Keratinocyte (primary cell): ENCODE measurements at regions not wholly inside any gene's neighbourhood (a gene's known extent, or its start where the extent isn't known, plus 50 kb on each side); places are given as distances from the start of the nearest gene placed in this dataset.

Experiments used
- DNase-seq: peaks from one replicate; pipeline ENCODE4 v3.0.0-alpha.2; 2011; ENCODE audit warnings: low read depth, missing footprints, low spot score
- FAIRE-seq: peaks from 2 replicates; lab custom pipeline; 2011; peaks lifted over from hg19 to GRCh38; lab: Jason Lieb, UNC
- H2AFZ ChIP-seq: 2 replicates; pipeline ENCODE4 v1.6.0; 2012; ENCODE audit warnings: low read length, control low read depth, inconsistent platforms; ENCODE audit not compliant: control insufficient read depth
- H3K27ac ChIP-seq: 2 replicates; pipeline ENCODE4 v1.5.1; 2011; ENCODE audit warnings: low read length; ENCODE audit not compliant: control insufficient read depth, insufficient read depth
- H3K27me3 ChIP-seq: 3 replicates; pipeline ENCODE4 v1.6.0; 2011; ENCODE audit warnings: low read length; ENCODE audit not compliant: control insufficient read depth, insufficient read depth; ENCODE audit errors: extremely low read depth
- H3K36me3 ChIP-seq, 2 experiments: 2 replicates in 1 of 2; 3 replicates in 1 of 2; pipeline ENCODE4 v1.5.1; 2011; ENCODE audit warnings: low read length in 2 of 2, mild to moderate bottlenecking in 1 of 2; ENCODE audit not compliant: control insufficient read depth in 2 of 2, insufficient read depth in 2 of 2; ENCODE audit errors: extremely low read depth in 1 of 2
- H3K4me1 ChIP-seq: 3 replicates; pipeline ENCODE4 v1.5.1; 2011; ENCODE audit warnings: low read length; ENCODE audit not compliant: control insufficient read depth, insufficient read depth; ENCODE audit errors: extremely low read depth
- H3K4me2 ChIP-seq: 3 replicates; pipeline ENCODE4 v1.6.0; 2011; ENCODE audit warnings: low read depth, low read length; ENCODE audit not compliant: control insufficient read depth, insufficient read depth; ENCODE audit errors: extremely low read depth
- H3K4me3 ChIP-seq, 3 experiments: fragments of 200-600 bp in 1 of 3; sonication (generic) in 1 of 3; 2 replicates in 2 of 3; 3 replicates in 1 of 3; pipeline ENCODE4 v1.5.1; 2011 to 2016; ENCODE audit warnings: low read length in 3 of 3, mild to moderate bottlenecking in 3 of 3, control low read depth in 2 of 3, inconsistent platforms in 1 of 3, low read depth in 1 of 3, mixed read lengths in 1 of 3, mixed run types in 1 of 3, moderate library complexity in 1 of 3; ENCODE audit not compliant: control insufficient read depth in 2 of 3, insufficient read depth in 2 of 3; ENCODE audit errors: extremely low read depth in 1 of 3
- H3K79me2 ChIP-seq: 2 replicates; pipeline ENCODE4 v1.6.0; 2012; ENCODE audit warnings: low read length; ENCODE audit not compliant: control insufficient read depth, insufficient read depth
- H3K9ac ChIP-seq: 3 replicates; pipeline ENCODE4 v1.6.0; 2011; ENCODE audit warnings: low read length; ENCODE audit not compliant: control insufficient read depth, insufficient read depth; ENCODE audit errors: extremely low read depth
- H3K9me1 ChIP-seq: 3 replicates; pipeline ENCODE4 v1.6.0; 2011; ENCODE audit warnings: low read length; ENCODE audit not compliant: control insufficient read depth, insufficient read depth; ENCODE audit errors: extremely low read depth
- H3K9me3 ChIP-seq: 2 replicates; pipeline ENCODE4 v1.5.1; 2012; ENCODE audit warnings: low read depth, low read length; ENCODE audit not compliant: control insufficient read depth
- H4K20me1 ChIP-seq: 3 replicates; pipeline ENCODE4 v1.6.0; 2011; ENCODE audit warnings: low read length; ENCODE audit not compliant: control insufficient read depth, insufficient read depth; ENCODE audit errors: extremely low read depth
- EZH2 ChIP-seq: IDR thresholded peaks from one replicate; pipeline ENCODE4 v1.6.1; 2012; ENCODE audit warnings: inconsistent platforms, mild to moderate bottlenecking, low read length, moderate library complexity
- dilution Hi-C: fragments of 300-500 bp; cut with MboI; formaldehyde crosslinking; loops from one replicate; pipeline ENCODE4 v1.7.0; 2020; ENCODE audit warnings: low sequenced_read_pairs; ENCODE audit not compliant: extremely low pct_ligation_motif_present
- TF ChIP-seq, protein P1 (sequence below), 3 experiments: IDR thresholded peaks in 1 of 3; conservative IDR thresholded peaks in 1 of 3; optimal IDR thresholded peaks in 1 of 3; 2 replicates in 2 of 3; 3 replicates in 1 of 3; pipeline versions ENCODE3 to v1.5.1; 2011; ENCODE audit warnings: low read length in 3 of 3, mild to moderate bottlenecking in 3 of 3, moderate library complexity in 2 of 3, control low read depth in 1 of 3, inconsistent platforms in 1 of 3; ENCODE audit not compliant: insufficient read depth in 2 of 3; ENCODE audit errors: extremely low read depth in 1 of 3

DNA sequence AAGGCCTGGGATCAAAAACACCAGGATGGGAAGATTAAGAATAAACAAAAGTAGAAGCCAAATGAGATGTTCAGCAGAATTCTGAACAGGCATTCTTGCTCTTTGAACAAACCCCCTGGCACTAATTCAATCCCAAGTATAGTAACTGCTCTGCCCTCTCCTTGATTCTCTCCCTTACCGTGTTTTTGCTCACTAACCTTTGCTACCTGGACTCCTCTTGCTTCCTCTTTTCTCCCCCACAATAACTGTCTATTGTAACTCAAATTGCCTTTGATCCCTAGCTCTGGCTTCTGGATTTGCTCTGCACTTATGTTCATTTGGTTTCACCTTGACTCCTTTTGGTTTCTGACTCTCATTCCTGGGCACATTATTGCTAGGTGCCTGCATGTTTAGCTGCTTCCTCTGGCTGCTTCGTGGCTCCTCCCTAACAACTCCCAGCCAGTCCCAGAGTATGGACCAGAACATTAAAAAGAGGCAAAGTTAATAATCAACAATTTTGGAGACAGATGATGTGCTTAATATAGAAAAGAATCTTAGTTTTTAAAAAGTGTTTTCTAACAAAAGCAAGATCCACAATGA, 65.4 kb upstream of the PHIP start:
- no peak for TF ChIP-seq EZH2
- TF ChIP-seq, protein P1, sequence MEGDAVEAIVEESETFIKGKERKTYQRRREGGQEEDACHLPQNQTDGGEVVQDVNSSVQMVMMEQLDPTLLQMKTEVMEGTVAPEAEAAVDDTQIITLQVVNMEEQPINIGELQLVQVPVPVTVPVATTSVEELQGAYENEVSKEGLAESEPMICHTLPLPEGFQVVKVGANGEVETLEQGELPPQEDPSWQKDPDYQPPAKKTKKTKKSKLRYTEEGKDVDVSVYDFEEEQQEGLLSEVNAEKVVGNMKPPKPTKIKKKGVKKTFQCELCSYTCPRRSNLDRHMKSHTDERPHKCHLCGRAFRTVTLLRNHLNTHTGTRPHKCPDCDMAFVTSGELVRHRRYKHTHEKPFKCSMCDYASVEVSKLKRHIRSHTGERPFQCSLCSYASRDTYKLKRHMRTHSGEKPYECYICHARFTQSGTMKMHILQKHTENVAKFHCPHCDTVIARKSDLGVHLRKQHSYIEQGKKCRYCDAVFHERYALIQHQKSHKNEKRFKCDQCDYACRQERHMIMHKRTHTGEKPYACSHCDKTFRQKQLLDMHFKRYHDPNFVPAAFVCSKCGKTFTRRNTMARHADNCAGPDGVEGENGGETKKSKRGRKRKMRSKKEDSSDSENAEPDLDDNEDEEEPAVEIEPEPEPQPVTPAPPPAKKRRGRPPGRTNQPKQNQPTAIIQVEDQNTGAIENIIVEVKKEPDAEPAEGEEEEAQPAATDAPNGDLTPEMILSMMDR (optimal IDR thresholded peaks at IDR 0.05 in 1 of 3, IDR thresholded peaks at IDR 0.05 in 1 of 3, conservative IDR thresholded peaks at IDR 0.05 in 1 of 3; ENCODE audit: extremely low read depth in 1 of 3, insufficient read depth in 2 of 3, low read length in 3 of 3): no peak
- dilution Hi-C loops: no loop called here
- Histone ChIP-seq H2AFZ (no peak overlapping the region), H3K79me2 (no peaks in the 10 kb centered on the region), H3K27ac (no peak overlapping the region), H3K9me1 (no peaks in the 10 kb centered on the region), H3K4me3 (no peak overlapping the region), H3K9ac (no peak overlapping the region), H3K4me2 (no peak overlapping the region), H3K9me3 (no peaks in the 10 kb centered on the region), H3K4me1 (no peaks in the 10 kb centered on the region), H3K27me3 (no peaks in the 10 kb centered on the region), H3K36me3 (no peaks in the 10 kb centered on the region), H4K20me1 (no peaks in the 10 kb centered on the region)
- DNase-seq (no peak), FAIRE-seq (no peak)

- H3K9ac ChIP-seq: no peak overlapping the region
- no peak overlapping the region for H2AFZ ChIP-seq
- H3K36me3 ChIP-seq: no peaks in the 10 kb centered on the region
- no peak overlapping the region for H3K4me2 ChIP-seq
- no peak for FAIRE-seq
- no peaks in the 10 kb centered on the region for H4K20me1 ChIP-seq
- H3K9me3 ChIP-seq: no peaks in the 10 kb centered on the region
- H3K4me3 ChIP-seq: no peak overlapping the region
- peaks cover 4% of the 10 kb centered on the region for H3K4me1 ChIP-seq
- no peaks in the 10 kb centered on the region for H3K27me3 ChIP-seq
- no peaks in the 10 kb centered on the region for H3K9me1 ChIP-seq
- H3K79me2 ChIP-seq: no peaks in the 10 kb centered on the region
- H3K27ac ChIP-seq: no peak overlapping the region
- DNase-seq: no peak
- dilution Hi-C loops: no loop called here
- TF ChIP-seq EZH2: no peak
- TF ChIP-seq, protein P1 (optimal IDR thresholded peaks at IDR 0.05 in 1 of 3, IDR thresholded peaks at IDR 0.05 in 1 of 3, conservative IDR thresholded peaks at IDR 0.05 in 1 of 3; ENCODE audit: extremely low read depth in 1 of 3, insufficient read depth in 2 of 3, low read length in 3 of 3): no peak
These were observed 60.1 kb upstream of the PHIP start for GRCh38 chr6:79138146-79138545.
